Esophagus (tissue), 2 donors: ENCODE measurements at regions not wholly inside any gene's neighbourhood (a gene's known extent, or its start where the extent isn't known, plus 50 kb on each side); places are given as distances from the start of the nearest gene placed in this dataset.

ENCODE experiments used
- H3K27ac ChIP-seq, 2 donors: one replicate each; pipeline ENCODE4 v1.5.1; 2013; ENCODE audit warnings: low read depth in 2 of 2, mild to moderate bottlenecking in 2 of 2, inconsistent platforms in 1 of 2, low read length in 1 of 2, moderate library complexity in 1 of 2
- H3K27me3 ChIP-seq, 2 donors: one replicate each; pipeline ENCODE4 v1.6.1; 2013; ENCODE audit warnings: low read length in 2 of 2, control low read depth in 1 of 2, mild to moderate bottlenecking in 1 of 2; ENCODE audit not compliant: insufficient read depth in 2 of 2, control insufficient read depth in 1 of 2
- H3K36me3 ChIP-seq, 2 donors: one replicate each; pipeline ENCODE4 v1.6.1; 2013; ENCODE audit warnings: low read length in 1 of 2; ENCODE audit not compliant: control insufficient read depth in 2 of 2, insufficient read depth in 2 of 2
- H3K4me1 ChIP-seq, 2 donors: one replicate each; pipeline ENCODE4 v1.6.1; 2013; ENCODE audit warnings: low read length in 1 of 2; ENCODE audit not compliant: control insufficient read depth in 2 of 2, insufficient read depth in 2 of 2
- H3K4me3 ChIP-seq, 2 donors: one replicate each; pipeline ENCODE4 v1.5.1; 2013; ENCODE audit warnings: low read length in 2 of 2, mild to moderate bottlenecking in 2 of 2, low read depth in 1 of 2, moderate library complexity in 1 of 2
- H3K9me3 ChIP-seq, 2 donors: one replicate each; pipeline ENCODE4 v1.6.1; 2013; ENCODE audit warnings: mild to moderate bottlenecking in 2 of 2, low read depth in 1 of 2, low read length in 1 of 2, moderate library complexity in 1 of 2; ENCODE audit not compliant: control insufficient read depth in 2 of 2, insufficient read depth in 1 of 2
- WGBS, 2 donors: extraction: QIAGEN DNeasy Blood & Tissue Kit; methylation state at CpG; one replicate each; pipeline ENCODE4 v1.1.7; 2013; 5-methylcytosine and 5-hydroxymethylcytosine counted together
- donor health status: healthy with polysubstance abuse.
- donor health status: Bipolar disorder and iron deficiency.

GRCh38 chr3:139238281-139239030, 105.4 kb upstream of the MRPS22 start:
- Histone ChIP-seq H3K36me3 (no peaks in the 10 kb centered on the region), H3K9me3 (no peaks in the 10 kb centered on the region), H3K4me1 (peaks cover 2 to 8% of the 10 kb centered on the region in 2 donors), H3K27ac (no peak overlapping the region), H3K4me3 (no peak overlapping the region), H3K27me3 (peaks cover 0 to 4% of the 10 kb centered on the region in 2 donors)
- WGBS, 2 donors: 67 to 74% methylated on average over 12 of the region's 12 CpGs

GRCh38 chr3:139239550-139239949, 104.3 kb upstream of the MRPS22 start:
- H3K27me3 ChIP-seq: peaks cover 0 to 4% of the 10 kb centered on the region in 2 donors
- no peak overlapping the region for H3K4me3 ChIP-seq
- no peaks in the 10 kb centered on the region for H3K36me3 ChIP-seq
- peaks cover 2 to 7% of the 10 kb centered on the region in 2 donors for H3K4me1 ChIP-seq
- no peak overlapping the region for H3K27ac ChIP-seq
- no peaks in the 10 kb centered on the region for H3K9me3 ChIP-seq

GRCh38 chr3:139241783-139242182, 102.0 kb upstream of the MRPS22 start:
- Histone ChIP-seq H3K27ac (no peak overlapping the region), H3K36me3 (no peaks in the 10 kb centered on the region), H3K4me3 (no peak overlapping the region), H3K4me1 (no peaks in the 10 kb centered on the region), H3K27me3 (peaks cover 0 to 4% of the 10 kb centered on the region in 2 donors), H3K9me3 (no peaks in the 10 kb centered on the region)
- WGBS, 2 donors: 73 to 77% methylated on average over 2 of the region's 2 CpGs

GRCh38 chr3:139243710-139244109, 100.1 kb upstream of the MRPS22 start:
- Histone ChIP-seq H3K4me3 (no peak overlapping the region), H3K9me3 (no peaks in the 10 kb centered on the region), H3K4me1 (no peaks in the 10 kb centered on the region), H3K27me3 (peaks cover 0 to 4% of the 10 kb centered on the region in 2 donors), H3K36me3 (no peaks in the 10 kb centered on the region), H3K27ac (no peak overlapping the region)
- WGBS, 2 donors: 83 to 84% methylated on average over 4 of the region's 4 CpGs

GRCh38 chr3:139248593-139249255, 95.1 kb upstream of the MRPS22 start:
- no peaks in the 10 kb centered on the region for H3K27me3 ChIP-seq
- H3K4me1 ChIP-seq: no peaks in the 10 kb centered on the region
- peaks cover 0 to 3% of the 10 kb centered on the region in 2 donors for H3K9me3 ChIP-seq
- H3K36me3 ChIP-seq: no peaks in the 10 kb centered on the region
- no peak overlapping the region for H3K27ac ChIP-seq
- WGBS, 2 donors: 80 to 86% methylated on average over 4 of the region's 4 CpGs
- no peak overlapping the region for H3K4me3 ChIP-seq

GRCh38 chr3:139251529-139251928, 92.3 kb upstream of the MRPS22 start:
- H3K4me1 ChIP-seq: no peaks in the 10 kb centered on the region
- peaks cover 0 to 3% of the 10 kb centered on the region in 2 donors for H3K9me3 ChIP-seq
- no peak overlapping the region for H3K27ac ChIP-seq
- no peak overlapping the region for H3K4me3 ChIP-seq
- no peaks in the 10 kb centered on the region for H3K27me3 ChIP-seq
- WGBS, 2 donors: 78 to 81% methylated on average over 4 of the region's 4 CpGs
- H3K36me3 ChIP-seq: no peaks in the 10 kb centered on the region

GRCh38 chr3:139252719-139253118, 91.1 kb upstream of the MRPS22 start:
- Histone ChIP-seq H3K27me3 (no peaks in the 10 kb centered on the region), H3K36me3 (no peaks in the 10 kb centered on the region), H3K9me3 (peaks cover 0 to 3% of the 10 kb centered on the region in 2 donors), H3K4me1 (no peaks in the 10 kb centered on the region), H3K27ac (no peak overlapping the region), H3K4me3 (no peak overlapping the region)
- 52 to 62% methylated on average over 7 of the region's 7 CpGs for WGBS, 2 donors

GRCh38 chr3:139258276-139258675, 85.5 kb upstream of the MRPS22 start:
- no peaks in the 10 kb centered on the region for H3K4me1 ChIP-seq
- WGBS, 2 donors: 62 to 63% methylated on average over 4 of the region's 4 CpGs
- no peaks in the 10 kb centered on the region for H3K36me3 ChIP-seq
- H3K27ac ChIP-seq: no peak overlapping the region
- no peak overlapping the region for H3K4me3 ChIP-seq
- H3K27me3 ChIP-seq: no peaks in the 10 kb centered on the region
- H3K9me3 ChIP-seq: no peaks in the 10 kb centered on the region

- Histone ChIP-seq H3K4me1 (no peaks in the 10 kb centered on the region), H3K27me3 (no peaks in the 10 kb centered on the region), H3K36me3 (no peaks in the 10 kb centered on the region), H3K4me3 (no peak overlapping the region), H3K9me3 (no peaks in the 10 kb centered on the region), H3K27ac (no peak overlapping the region)
- 52% methylated on average over 2 of the region's 2 CpGs for WGBS, 2 donors
Observed at GRCh38 chr3:139259398-139259797, 84.4 kb upstream of the MRPS22 start.

- H3K36me3 ChIP-seq: no peaks in the 10 kb centered on the region
- no peaks in the 10 kb centered on the region for H3K9me3 ChIP-seq
- H3K4me3 ChIP-seq: no peak overlapping the region
- no peaks in the 10 kb centered on the region for H3K4me1 ChIP-seq
- 72 to 86% methylated on average over 3 of the region's 3 CpGs for WGBS, 2 donors
- H3K27ac ChIP-seq: no peak overlapping the region
- no peaks in the 10 kb centered on the region for H3K27me3 ChIP-seq
Observed at GRCh38 chr3:139260041-139260486, 83.8 kb upstream of the MRPS22 start.
